Lung (tissue), 11 donors: ENCODE measurements at regions not wholly inside any gene's neighbourhood (a gene's known extent, or its start where the extent isn't known, plus 50 kb on each side); places are given as distances from the start of the nearest gene placed in this dataset.
"Not testable (repeated sequence)": the region's sequence is repeated elsewhere in the genome, so short reads cannot be mapped to it uniquely, and the experiment has no call there.

Source experiments
- ATAC-seq: fragments of 200-7000 bp; cut with Tn5 transposase; one replicate; pipeline ENCODE4 v1.9.1; 2020; ENCODE audit warnings: moderate number of reproducible peaks; ENCODE audit not compliant: insufficient read depth, low FRiP score
- DNase-seq, 3 donors: peaks; one replicate each; pipeline ENCODE4 v3.0.0-alpha.2; 2013 to 2017
- H3K27ac ChIP-seq, 2 donors: one replicate each; pipeline ENCODE4 v1.5.1; 2013; ENCODE audit warnings: mild to moderate bottlenecking in 2 of 2, moderate library complexity in 2 of 2, control low read depth in 1 of 2, inconsistent platforms in 1 of 2, low read depth in 1 of 2, low read length in 1 of 2
- H3K27me3 ChIP-seq, 3 donors: one replicate each; pipeline ENCODE4 v1.5.1; 2013; ENCODE audit warnings: low read length in 2 of 3; ENCODE audit not compliant: control insufficient read depth in 3 of 3, insufficient read depth in 3 of 3
- H3K36me3 ChIP-seq, 4 donors: one replicate each; pipeline ENCODE4 v1.5.1; 2013; ENCODE audit warnings: low read length in 4 of 4, mild to moderate bottlenecking in 1 of 4, moderate library complexity in 1 of 4; ENCODE audit not compliant: control insufficient read depth in 4 of 4, insufficient read depth in 4 of 4
- H3K4me1 ChIP-seq, 5 donors: one replicate each; pipeline ENCODE4 v1.5.1; 2013; ENCODE audit warnings: low read length in 5 of 5, mild to moderate bottlenecking in 2 of 5, moderate library complexity in 1 of 5; ENCODE audit not compliant: control insufficient read depth in 5 of 5, insufficient read depth in 5 of 5
- H3K4me3 ChIP-seq: one replicate; pipeline ENCODE4 v1.5.1; 2013; ENCODE audit warnings: mild to moderate bottlenecking, control low read depth, moderate library complexity
- H3K9ac ChIP-seq, 2 donors: one replicate each; pipeline ENCODE4 v1.5.1; 2013; ENCODE audit warnings: low read length in 2 of 2, control low read depth in 1 of 2; ENCODE audit not compliant: insufficient read depth in 1 of 2
- H3K9me3 ChIP-seq, 4 donors: one replicate each; pipeline ENCODE4 v1.5.1; 2013; ENCODE audit warnings: low read length in 3 of 4, mild to moderate bottlenecking in 1 of 4, moderate library complexity in 1 of 4; ENCODE audit not compliant: control insufficient read depth in 4 of 4, insufficient read depth in 3 of 4
- CTCF ChIP-seq: IDR thresholded peaks from 2 replicates; pipeline ENCODE4 v1.5.1; 2012; ENCODE audit warnings: mild to moderate bottlenecking; ENCODE audit errors: control extremely low read depth, extremely low read depth
- WGBS, 2 donors: extraction: QIAGEN DNeasy Blood & Tissue Kit; methylation state at CpG; one replicate each; pipeline ENCODE4 v1.1.7; 2013; 5-methylcytosine and 5-hydroxymethylcytosine counted together
- donor health status: control.
- donor health status: control.
- donor health status: Bipolar disorder and iron deficiency.
- donor health status: healthy.
- donor health status: DM: yes; HTN: yes; CAD: no.

- TF ChIP-seq CTCF, result no peak
- no peak overlapping the region for H3K9ac ChIP-seq
- DNase-seq (no peak), ATAC-seq (no peak)
- H3K4me1 ChIP-seq, result no peaks in the 10 kb centered on the region
- H3K36me3 ChIP-seq, result no peaks in the 10 kb centered on the region
- H3K9me3 ChIP-seq, result peaks cover 0 to 4% (median 1%) of the 10 kb centered on the region in 4 donors
- no peak overlapping the region for H3K27ac ChIP-seq
- H3K4me3 ChIP-seq, result no peak overlapping the region
- no peaks in the 10 kb centered on the region for H3K27me3 ChIP-seq
Measured at GRCh38 chr9:101840694-101841188, 102.3 kb upstream of the GRIN3A start.

- H3K9ac ChIP-seq, H3K4me3 ChIP-seq, H3K9me3 ChIP-seq, H3K36me3 ChIP-seq, DNase-seq, H3K27me3 ChIP-seq, ATAC-seq, H3K27ac ChIP-seq, H3K4me1 ChIP-seq: not testable (repeated sequence)
- WGBS, 2 donors, result 88 to 90% methylated on average over 4 of the region's 4 CpGs
Measured at GRCh38 chr9:101838988-101839387, 100.5 kb upstream of the GRIN3A start.

GRCh38 chr9:101836021-101836420 lies 97.6 kb upstream of the GRIN3A start:
- Histone ChIP-seq H3K36me3 (no peaks in the 10 kb centered on the region), H3K4me3 (no peak overlapping the region), H3K9me3 (peaks cover 0 to 4% (median 1%) of the 10 kb centered on the region in 4 donors), H3K9ac (no peak overlapping the region), H3K27ac (no peak overlapping the region), H3K4me1 (no peaks in the 10 kb centered on the region), H3K27me3 (no peaks in the 10 kb centered on the region)
- no peak for TF ChIP-seq CTCF
- 28 to 37% methylated on average over 2 of the region's 2 CpGs for WGBS, 2 donors
- DNase-seq, result no peak
- ATAC-seq, result no peak

- Histone ChIP-seq H3K4me3 (no peak overlapping the region), H3K4me1 (no peaks in the 10 kb centered on the region), H3K9me3 (no peaks in the 10 kb centered on the region), H3K27me3 (no peaks in the 10 kb centered on the region), H3K36me3 (no peaks in the 10 kb centered on the region), H3K9ac (no peak overlapping the region), H3K27ac (no peak overlapping the region)
- DNase-seq (no peak), ATAC-seq (no peak)
- TF ChIP-seq CTCF, result no peak
Measured at GRCh38 chr9:101832486-101832885, 94.0 kb upstream of the GRIN3A start.

- DNase-seq, H3K9ac ChIP-seq, H3K36me3 ChIP-seq, H3K9me3 ChIP-seq, H3K27ac ChIP-seq, H3K4me1 ChIP-seq, ATAC-seq, H3K4me3 ChIP-seq, H3K27me3 ChIP-seq: not testable (repeated sequence)
- 96 to 100% methylated on average over 1 of the region's 1 CpG for WGBS, 2 donors
Measured at GRCh38 chr9:101821450-101821849, 83.0 kb upstream of the GRIN3A start.

- not testable (repeated sequence) for H3K9ac ChIP-seq, H3K4me3 ChIP-seq, H3K4me1 ChIP-seq, DNase-seq, H3K27me3 ChIP-seq, H3K36me3 ChIP-seq, H3K9me3 ChIP-seq, ATAC-seq, H3K27ac ChIP-seq
Measured at GRCh38 chr9:101820983-101821382, 82.5 kb upstream of the GRIN3A start.
